ENCODE measurements at regions not wholly inside any gene's neighbourhood (a gene's known extent, or its start where the extent isn't known, plus 50 kb on each side); places are given as distances from the start of the nearest gene placed in this dataset.

DNA sequence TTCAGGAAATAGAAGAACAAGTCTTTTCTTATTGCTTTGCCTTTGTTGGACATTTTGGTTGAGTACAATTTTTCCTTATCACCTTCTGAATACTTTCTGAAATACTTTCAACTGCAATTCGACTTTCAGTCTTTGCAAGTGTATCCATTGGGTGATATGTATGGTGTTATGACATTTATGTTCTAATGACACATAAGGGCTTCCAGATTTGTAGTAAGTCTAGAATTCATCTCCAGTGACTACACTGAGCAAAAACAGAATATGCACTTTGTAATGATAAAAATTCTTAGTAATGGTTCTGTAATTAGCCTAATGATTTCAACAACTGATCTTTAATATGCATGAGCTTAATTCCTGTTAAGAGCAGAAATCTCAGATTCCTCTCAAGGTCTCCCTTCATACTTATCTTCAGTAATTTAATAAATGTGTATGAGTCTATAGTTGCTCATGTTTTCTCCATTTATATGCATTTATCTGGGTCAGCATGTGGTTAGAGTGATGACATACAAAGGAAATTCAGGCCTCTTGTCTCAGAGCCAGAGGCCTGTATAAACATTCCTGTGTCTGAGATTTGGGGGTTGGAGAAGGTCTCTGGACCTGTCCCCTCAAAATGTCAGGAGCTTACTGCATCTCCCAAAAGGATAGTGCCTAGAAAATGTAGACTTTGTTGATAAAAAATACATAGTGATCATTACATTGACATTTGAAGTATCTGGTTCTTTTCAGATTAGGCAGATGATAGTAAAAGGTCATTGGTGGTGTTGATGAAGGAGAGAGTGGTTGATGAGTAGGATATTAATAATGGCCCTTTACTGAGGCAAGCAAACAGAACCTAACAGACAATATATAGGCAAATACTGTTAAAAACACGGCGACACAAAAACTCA, 114.9 kb downstream of the QPCT start:
- Mint-ChIP-seq H3K27ac (no peak overlapping the region), H3K4me1 (peaks cover 40% of the 10 kb centered on the region), H3K36me3 (no peaks in the 10 kb centered on the region), H3K9me3 (no peaks in the 10 kb centered on the region), H3K27me3 (no peaks in the 10 kb centered on the region), H3K4me3 (no peak overlapping the region)
- no peak for DNase-seq

DNA sequence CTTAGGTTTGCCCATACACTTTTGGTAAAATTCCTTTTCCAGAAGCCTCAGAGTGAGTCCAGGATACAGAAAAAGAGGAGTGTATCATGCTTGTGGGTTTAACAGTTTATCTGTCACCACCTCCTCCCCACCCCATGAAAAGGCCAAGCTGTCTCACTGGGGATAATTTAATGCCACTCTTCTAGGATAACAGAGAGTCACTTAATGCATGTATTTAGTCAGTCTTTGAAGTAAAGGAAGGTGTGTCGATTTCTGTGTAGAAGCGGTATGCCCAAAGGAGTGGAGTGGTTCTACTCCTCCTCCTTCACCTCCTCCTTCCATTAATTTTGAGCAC, 116.4 kb downstream of the QPCT start:
- Mint-ChIP-seq H3K4me3 (no peak overlapping the region), H3K4me1 (peaks cover 30% of the 10 kb centered on the region), H3K36me3 (no peaks in the 10 kb centered on the region), H3K9me3 (no peaks in the 10 kb centered on the region), H3K27ac (no peak overlapping the region), H3K27me3 (no peaks in the 10 kb centered on the region)
- DNase-seq = no peak

DNA sequence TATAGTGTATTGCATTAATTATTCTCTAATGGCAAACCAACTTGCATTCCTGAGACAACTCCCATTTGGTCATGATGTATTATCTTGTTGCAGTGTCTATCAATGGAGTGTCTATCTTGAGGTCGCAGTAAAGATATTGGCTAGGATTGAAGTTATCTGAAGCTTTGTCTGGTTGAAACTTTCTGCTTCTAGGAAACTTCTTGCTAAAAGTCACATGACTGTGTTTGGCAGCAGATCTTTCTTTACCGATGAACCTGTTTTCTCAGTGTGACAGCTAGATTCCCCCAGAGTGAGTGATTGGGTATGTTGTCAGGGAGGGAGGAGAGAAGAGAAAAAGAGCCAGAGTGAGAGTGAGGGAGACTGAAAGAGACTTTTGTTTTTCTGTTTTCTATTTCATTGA, 119.6 kb downstream of the QPCT start:
- Mint-ChIP-seq H3K4me1 (peaks cover 16% of the 10 kb centered on the region), H3K4me3 (no peak overlapping the region), H3K36me3 (no peaks in the 10 kb centered on the region), H3K9me3 (no peaks in the 10 kb centered on the region), H3K27ac (no peak overlapping the region), H3K27me3 (no peaks in the 10 kb centered on the region)
- no peak for DNase-seq

DNA sequence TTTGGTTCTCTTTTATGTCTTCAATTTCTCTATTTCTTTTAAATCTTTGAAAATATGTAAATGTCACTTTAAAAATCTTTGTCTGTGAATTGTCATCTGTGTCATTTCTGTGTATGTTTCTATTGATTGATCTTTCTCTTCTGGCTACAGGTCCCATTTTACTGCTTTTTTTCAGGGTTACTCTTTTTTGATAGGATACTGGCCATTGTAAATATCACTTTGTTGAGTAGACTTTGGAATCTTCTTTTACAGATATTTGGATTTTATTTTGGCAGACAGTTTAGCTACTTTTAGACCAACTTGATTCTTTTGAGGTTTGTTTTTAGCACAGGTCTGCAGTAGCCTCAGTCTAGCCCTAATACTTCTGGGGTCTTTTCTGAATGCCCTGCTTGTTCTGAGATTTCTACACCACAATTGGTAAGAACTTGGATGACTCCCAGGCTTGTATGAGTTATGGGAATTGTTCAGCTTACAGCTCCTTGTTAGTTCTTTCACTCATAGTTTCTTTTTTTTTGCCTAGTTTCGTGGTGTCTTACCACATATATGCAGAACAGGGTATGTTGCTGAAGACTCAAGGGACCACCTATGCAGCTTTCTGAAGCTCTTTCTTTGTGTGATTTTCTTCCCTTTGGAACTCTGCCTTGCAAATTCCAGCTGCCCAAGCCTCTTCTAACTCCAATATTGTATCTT, 122.2 kb downstream of the QPCT start:
- no peak for DNase-seq
- no peaks in the 10 kb centered on the region for H3K36me3 Mint-ChIP-seq
- no peaks in the 10 kb centered on the region for H3K4me1 Mint-ChIP-seq
- no peaks in the 10 kb centered on the region for H3K27me3 Mint-ChIP-seq
- no peaks in the 10 kb centered on the region for H3K9me3 Mint-ChIP-seq
- H3K27ac Mint-ChIP-seq = no peak overlapping the region
- H3K4me3 Mint-ChIP-seq = no peak overlapping the region

DNA sequence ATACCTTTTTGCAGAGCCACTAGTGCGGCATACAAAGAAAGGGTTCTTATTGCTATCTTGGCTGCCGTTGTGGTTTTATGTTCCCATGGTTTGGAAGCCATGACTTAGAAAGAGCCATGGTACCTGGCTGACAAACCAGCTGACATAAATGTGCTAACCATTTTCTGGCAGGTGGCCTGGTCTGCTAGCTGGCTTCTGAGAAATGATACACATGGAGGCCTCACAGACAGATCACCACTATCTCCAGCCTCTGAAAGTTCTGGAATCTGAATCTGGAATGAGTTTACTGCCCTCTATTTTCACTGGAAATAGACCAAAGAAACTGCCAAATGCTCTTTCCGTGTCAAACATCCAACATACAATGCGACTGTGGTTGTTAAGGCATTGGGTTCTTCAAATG, 123.7 kb downstream of the QPCT start:
- H3K9me3 Mint-ChIP-seq = no peaks in the 10 kb centered on the region
- no peak for DNase-seq

DNA sequence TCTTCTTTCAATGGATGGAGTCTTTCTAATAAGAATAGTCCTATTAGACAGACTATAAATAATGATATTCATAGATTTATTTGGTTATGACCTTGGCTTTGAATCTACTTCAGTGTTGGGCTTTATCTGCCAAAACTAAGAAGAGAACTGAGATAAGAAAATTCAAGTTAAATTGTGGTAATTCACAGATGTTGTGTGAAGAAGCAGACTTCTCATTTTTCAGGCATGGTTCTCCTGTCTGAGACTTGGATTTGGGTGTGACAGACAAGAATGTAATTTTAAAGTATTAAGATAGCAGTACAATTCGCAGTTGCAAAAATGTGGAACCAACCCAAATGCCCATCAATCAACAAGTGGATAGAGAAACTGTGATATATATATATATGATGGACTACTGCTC, 124.7 kb downstream of the QPCT start:
- no peak overlapping the region for H3K27ac Mint-ChIP-seq
- no peak overlapping the region for H3K4me3 Mint-ChIP-seq
- no peaks in the 10 kb centered on the region for H3K9me3 Mint-ChIP-seq
- DNase-seq = no peak
- no peaks in the 10 kb centered on the region for H3K36me3 Mint-ChIP-seq
- H3K27me3 Mint-ChIP-seq = no peaks in the 10 kb centered on the region
- no peaks in the 10 kb centered on the region for H3K4me1 Mint-ChIP-seq

More for the DNA sequence above, 123.7 kb downstream of the QPCT start:
- Mint-ChIP-seq H3K4me3 (no peak overlapping the region), H3K4me1 (no peaks in the 10 kb centered on the region), H3K36me3 (no peaks in the 10 kb centered on the region), H3K27ac (no peak overlapping the region), H3K27me3 (no peaks in the 10 kb centered on the region)

DNA sequence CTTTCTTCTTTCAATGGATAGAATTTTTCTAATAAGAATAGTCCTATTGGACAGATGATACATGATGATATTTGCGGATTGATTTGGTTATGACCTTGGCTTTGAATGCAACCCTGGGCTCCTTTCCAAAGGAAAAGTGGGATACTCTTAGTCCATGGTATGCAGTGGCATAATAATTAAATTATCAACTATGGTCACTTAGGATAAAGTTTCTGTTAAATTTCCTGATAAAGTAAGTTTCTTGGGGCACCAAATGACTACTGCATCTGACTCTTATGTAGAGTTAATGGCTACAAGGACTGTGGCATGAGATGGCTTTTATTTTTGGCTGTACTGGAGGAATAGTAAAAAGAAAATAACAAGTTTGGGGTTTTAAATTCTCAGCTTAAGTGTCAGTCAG, 126.7 kb downstream of the QPCT start:
- no peaks in the 10 kb centered on the region for H3K36me3 Mint-ChIP-seq
- no peak overlapping the region for H3K27ac Mint-ChIP-seq
- no peaks in the 10 kb centered on the region for H3K27me3 Mint-ChIP-seq
- H3K4me3 Mint-ChIP-seq = no peak overlapping the region
- no peak for DNase-seq
- H3K4me1 Mint-ChIP-seq = no peaks in the 10 kb centered on the region
- H3K9me3 Mint-ChIP-seq = no peaks in the 10 kb centered on the region

DNA sequence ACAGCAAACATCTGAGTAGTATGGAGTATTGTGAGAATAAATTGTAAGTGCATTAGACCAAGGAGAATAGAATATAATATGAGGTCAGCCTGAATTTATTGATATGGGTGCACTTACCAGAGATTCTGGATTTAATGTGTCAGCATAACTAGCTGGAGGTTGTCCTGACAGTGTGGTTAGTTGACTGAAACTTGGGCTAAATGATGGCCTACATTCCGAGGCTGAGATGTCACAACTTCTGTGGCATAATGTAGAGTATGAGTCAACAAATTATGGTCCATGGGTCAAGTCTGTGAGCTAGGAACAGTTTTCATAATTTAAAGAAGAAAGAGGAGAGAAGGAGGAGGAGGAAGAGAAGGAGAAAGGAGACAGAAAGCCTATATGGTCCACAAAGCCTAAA, 127.6 kb downstream of the QPCT start:
- H3K27me3 Mint-ChIP-seq = no peaks in the 10 kb centered on the region
- H3K4me1 Mint-ChIP-seq = no peaks in the 10 kb centered on the region
- H3K4me3 Mint-ChIP-seq = no peak overlapping the region

DNA sequence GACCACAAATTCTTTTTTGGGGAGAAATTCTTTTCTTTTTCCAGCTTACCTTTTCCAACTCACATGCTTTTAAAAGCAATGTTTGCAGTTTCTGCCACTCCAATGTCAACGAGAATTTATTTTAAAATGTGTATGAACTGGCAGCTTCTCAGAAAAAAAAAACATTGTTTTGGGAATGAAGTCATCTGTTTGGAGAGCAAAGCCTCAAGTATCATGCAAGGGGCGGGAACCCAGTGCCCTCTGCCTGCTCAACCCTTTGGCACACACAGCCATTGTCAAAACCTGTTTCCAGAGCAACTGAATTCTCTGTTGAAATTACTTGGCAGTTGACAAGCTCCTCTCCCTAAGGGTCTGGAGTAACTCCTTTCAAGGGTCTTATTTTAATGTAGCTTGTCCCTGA, 128.5 kb downstream of the QPCT start:
- Mint-ChIP-seq H3K36me3 (no peaks in the 10 kb centered on the region), H3K9me3 (no peaks in the 10 kb centered on the region), H3K4me3 (no peak overlapping the region), H3K4me1 (no peaks in the 10 kb centered on the region), H3K27me3 (no peaks in the 10 kb centered on the region), H3K27ac (no peak overlapping the region)
- no peak for DNase-seq

More for the DNA sequence above, 127.6 kb downstream of the QPCT start:
- H3K36me3 Mint-ChIP-seq = no peaks in the 10 kb centered on the region
- no peak overlapping the region for H3K27ac Mint-ChIP-seq
- no peak for DNase-seq
- no peaks in the 10 kb centered on the region for H3K9me3 Mint-ChIP-seq

DNA sequence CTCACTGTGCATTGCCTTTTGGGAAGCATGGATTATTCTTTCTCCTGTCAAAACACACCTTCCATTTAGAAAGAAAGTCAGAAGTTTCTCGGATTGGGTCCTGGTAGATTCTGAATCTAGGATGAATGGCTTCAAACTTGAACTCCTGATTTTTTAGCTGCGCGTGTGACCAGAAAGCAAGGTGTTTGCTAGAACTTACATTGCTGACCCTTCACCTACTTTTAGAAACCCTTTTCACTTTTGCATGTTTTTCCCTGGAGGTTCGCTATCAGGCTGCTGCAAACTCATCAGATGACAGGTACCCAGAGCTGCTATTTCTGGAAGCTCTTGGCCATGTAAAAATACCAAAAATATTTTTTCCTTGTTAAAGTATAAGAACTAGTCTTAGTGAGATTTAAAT, 132.0 kb downstream of the QPCT start:
- no peak for DNase-seq
- no peaks in the 10 kb centered on the region for H3K36me3 Mint-ChIP-seq
- H3K4me1 Mint-ChIP-seq = no peaks in the 10 kb centered on the region
- H3K27me3 Mint-ChIP-seq = no peaks in the 10 kb centered on the region
- H3K4me3 Mint-ChIP-seq = no peak overlapping the region
- no peak overlapping the region for H3K27ac Mint-ChIP-seq
- no peaks in the 10 kb centered on the region for H3K9me3 Mint-ChIP-seq

DNA sequence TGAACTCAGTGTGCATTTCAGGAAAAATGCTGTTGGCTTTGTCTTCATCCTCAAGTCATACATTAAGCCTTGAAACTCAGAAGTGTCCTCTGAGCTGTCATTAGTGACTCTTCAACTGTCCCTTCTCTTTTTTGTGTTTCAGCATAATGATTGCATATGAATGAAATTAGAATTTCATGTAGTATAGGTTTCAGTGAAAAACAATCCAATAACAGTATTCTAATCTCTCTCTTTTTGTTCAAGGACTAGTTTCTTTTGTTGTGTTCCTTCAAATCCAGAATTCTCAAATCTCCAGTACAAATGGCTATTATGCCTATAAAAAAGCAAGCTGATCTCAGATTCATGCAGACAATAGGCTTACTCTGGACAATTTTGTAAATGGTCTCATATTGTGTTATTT, 133.5 kb downstream of the QPCT start:
- H3K36me3 Mint-ChIP-seq = no peaks in the 10 kb centered on the region
- no peaks in the 10 kb centered on the region for H3K9me3 Mint-ChIP-seq
- no peak overlapping the region for H3K4me3 Mint-ChIP-seq
- no peak overlapping the region for H3K27ac Mint-ChIP-seq
- no peak for DNase-seq
- H3K4me1 Mint-ChIP-seq = no peaks in the 10 kb centered on the region
- H3K27me3 Mint-ChIP-seq = no peaks in the 10 kb centered on the region

DNA sequence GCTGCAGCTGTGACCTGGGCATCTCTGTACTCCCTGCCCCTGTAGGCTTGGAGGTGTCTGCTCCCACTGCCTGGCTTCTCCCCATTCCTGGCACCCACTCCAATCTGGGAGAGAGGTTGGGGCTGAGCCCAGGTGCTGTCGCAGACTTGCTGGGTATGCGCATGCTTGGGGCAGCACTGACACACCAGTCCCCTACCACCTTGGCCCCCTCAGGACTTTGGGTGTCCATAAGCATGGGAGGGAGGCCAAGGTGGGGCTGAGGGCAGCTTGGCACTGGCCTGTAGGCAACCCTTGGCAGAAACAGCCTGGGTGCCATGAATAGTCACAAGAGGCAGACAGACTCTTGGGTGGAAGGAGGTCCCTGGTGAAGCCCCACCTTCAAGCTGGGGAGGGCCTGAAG, 136.8 kb downstream of the QPCT start:
- no peaks in the 10 kb centered on the region for H3K9me3 Mint-ChIP-seq
- no peak for DNase-seq
- no peaks in the 10 kb centered on the region for H3K36me3 Mint-ChIP-seq
- H3K4me3 Mint-ChIP-seq = no peak overlapping the region
- no peaks in the 10 kb centered on the region for H3K4me1 Mint-ChIP-seq
- H3K27me3 Mint-ChIP-seq = no peaks in the 10 kb centered on the region
- no peak overlapping the region for H3K27ac Mint-ChIP-seq

DNA sequence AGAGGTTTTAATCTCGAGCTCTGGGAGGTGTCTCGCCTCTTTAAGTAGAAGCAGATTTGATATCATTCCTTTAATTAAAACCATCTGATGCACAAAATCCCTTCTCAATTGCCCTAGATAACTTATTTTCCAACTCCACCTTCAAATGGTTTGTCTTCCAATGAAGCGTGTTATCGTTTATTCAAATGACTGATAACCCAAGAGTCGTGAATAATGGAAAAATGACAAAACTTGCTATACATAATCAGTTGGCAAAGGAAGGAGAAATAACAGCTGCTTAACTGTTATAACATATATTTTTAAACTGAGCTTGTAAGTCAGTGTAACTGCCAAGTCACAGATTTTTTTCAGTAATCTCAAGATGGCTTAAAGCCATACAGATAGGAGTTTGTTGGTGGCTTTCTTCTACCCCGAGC, 144.6 kb downstream of the QPCT start:
- Mint-ChIP-seq H3K4me3 (no peak overlapping the region), H3K36me3 (no peaks in the 10 kb centered on the region), H3K27me3 (no peaks in the 10 kb centered on the region), H3K4me1 (no peaks in the 10 kb centered on the region), H3K27ac (no peak overlapping the region), H3K9me3 (no peaks in the 10 kb centered on the region)
- DNase-seq = no peak

DNA sequence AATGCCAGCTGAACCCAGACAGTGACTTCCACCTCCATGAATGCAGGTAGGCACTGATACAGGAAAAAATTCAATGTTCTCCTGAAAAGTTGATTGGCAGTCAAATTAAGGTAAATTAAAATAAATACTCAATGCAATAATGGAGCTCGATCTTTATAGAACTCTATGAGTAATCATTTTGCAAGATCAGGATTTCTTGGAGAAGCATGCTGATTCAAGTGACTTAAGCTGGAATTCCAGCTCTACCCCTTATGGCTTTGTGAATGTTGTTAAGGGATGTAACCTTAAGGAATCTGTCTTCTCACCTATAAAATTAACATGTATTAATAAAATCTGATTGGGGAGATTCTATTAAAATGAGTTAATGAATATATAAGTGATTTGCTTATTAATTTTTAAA, 145.1 kb downstream of the QPCT start:
- H3K27ac Mint-ChIP-seq = no peak overlapping the region
- no peaks in the 10 kb centered on the region for H3K27me3 Mint-ChIP-seq
- H3K36me3 Mint-ChIP-seq = no peaks in the 10 kb centered on the region

DNA sequence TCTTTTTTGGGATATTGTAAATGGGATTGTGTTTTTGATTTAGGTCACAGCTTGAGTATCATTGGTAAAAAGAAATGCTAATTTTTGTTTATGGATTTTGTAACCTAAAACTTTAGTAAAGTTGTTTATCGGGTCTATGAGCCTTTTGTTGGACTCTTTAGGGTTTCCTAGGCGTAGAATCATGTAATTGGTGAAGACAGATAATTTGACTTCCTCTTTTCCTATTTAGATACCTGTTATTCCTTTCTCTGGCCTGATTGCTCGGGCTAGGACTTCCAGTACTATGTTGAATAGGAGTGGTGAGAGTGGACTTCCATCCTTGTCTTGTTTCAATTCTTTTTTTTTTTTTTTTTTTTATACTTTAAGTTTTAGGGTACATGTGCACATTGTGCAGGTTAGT, 149.0 kb downstream of the QPCT start:
- no peak for DNase-seq
- Mint-ChIP-seq H3K27me3 (no peaks in the 10 kb centered on the region), H3K4me1 (no peaks in the 10 kb centered on the region), H3K27ac (no peak overlapping the region), H3K9me3 (peaks cover 4% of the 10 kb centered on the region), H3K4me3 (no peak overlapping the region), H3K36me3 (no peaks in the 10 kb centered on the region)

More for the DNA sequence above, 145.1 kb downstream of the QPCT start:
- Mint-ChIP-seq H3K4me1 (no peaks in the 10 kb centered on the region), H3K9me3 (no peaks in the 10 kb centered on the region), H3K4me3 (no peak overlapping the region)
- no peak for DNase-seq

DNA sequence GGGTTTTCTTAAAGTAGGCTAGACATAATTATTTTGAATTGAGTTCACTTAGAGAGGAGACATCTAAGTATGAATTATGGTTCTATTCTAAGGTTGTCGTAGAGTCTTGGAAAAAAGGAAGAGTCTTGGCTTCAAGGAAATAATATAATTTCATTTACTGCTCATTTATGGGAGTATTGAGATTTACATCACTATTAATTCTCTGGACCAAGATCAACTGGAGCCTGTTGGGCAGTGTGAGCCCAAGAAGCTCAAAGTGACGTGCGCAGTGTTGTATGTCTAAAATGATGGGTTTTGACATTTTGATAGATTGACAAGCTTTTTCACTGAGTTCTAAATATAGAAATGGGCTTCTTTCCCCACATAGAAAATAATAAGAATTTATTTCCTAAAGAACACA, 154.7 kb downstream of the QPCT start:
- no peak overlapping the region for H3K27ac Mint-ChIP-seq
- H3K4me3 Mint-ChIP-seq = no peak overlapping the region
- no peak for DNase-seq
- H3K36me3 Mint-ChIP-seq = no peaks in the 10 kb centered on the region
- H3K9me3 Mint-ChIP-seq = peaks cover 4% of the 10 kb centered on the region
- H3K4me1 Mint-ChIP-seq = no peaks in the 10 kb centered on the region
- peaks cover 4% of the 10 kb centered on the region for H3K27me3 Mint-ChIP-seq
